BE2C (cell line): ENCODE measurements at regions not wholly inside any gene's neighbourhood (a gene's known extent, or its start where the extent isn't known, plus 50 kb on each side); places are given as distances from the start of the nearest gene placed in this dataset.
"Not testable (repeated sequence)": the region's sequence is repeated elsewhere in the genome, so short reads cannot be mapped to it uniquely, and the experiment has no call there.

Experiments used
- DNase-seq: peaks from one replicate; pipeline ENCODE4 v3.0.0-alpha.2; 2020
- H3K27me3 ChIP-seq: fragments of 250-450 bp; sonication (Bioruptor Pico); 2 replicates; pipeline ENCODE4 v1.5.1; 2020; ENCODE audit warnings: mild to moderate bottlenecking
- H3K36me3 ChIP-seq: fragments of 250-450 bp; sonication (Bioruptor Pico); 2 replicates; pipeline ENCODE4 v1.5.1; 2020; ENCODE audit warnings: mild to moderate bottlenecking
- H3K4me1 ChIP-seq: fragments of 250-450 bp; sonication (Bioruptor Pico); 2 replicates; pipeline ENCODE4 v1.5.1; 2020
- H3K4me3 ChIP-seq: 2 replicates; pipeline ENCODE4 v1.5.1; 2011; ENCODE audit warnings: low read depth, low read length
- H3K9me3 ChIP-seq: fragments of 250-450 bp; sonication (Bioruptor Pico); 2 replicates; pipeline ENCODE4 v1.5.1; 2020
- CTCF ChIP-seq: IDR thresholded peaks from 2 replicates; pipeline ENCODE4 v1.5.1; 2012; ENCODE audit warnings: mild to moderate bottlenecking, low read depth, low read length

GRCh38 chr6:11460001-11460668, 77.4 kb upstream of the TMEM170B start:
- DNase-seq = no peak
- H3K27me3 ChIP-seq = no peaks in the 10 kb centered on the region
- H3K36me3 ChIP-seq = no peaks in the 10 kb centered on the region
- H3K9me3 ChIP-seq = no peaks in the 10 kb centered on the region; the same call in 1 of the 2 replicates
- H3K4me3 ChIP-seq = no peak overlapping the region
- no peaks in the 10 kb centered on the region for H3K4me1 ChIP-seq
- no peak for TF ChIP-seq CTCF

GRCh38 chr6:11459079-11459610, 78.4 kb upstream of the TMEM170B start:
- DNase-seq = no peak
- TF ChIP-seq CTCF = no peak
- Histone ChIP-seq H3K4me1 (no peaks in the 10 kb centered on the region), H3K27me3 (no peaks in the 10 kb centered on the region), H3K36me3 (no peaks in the 10 kb centered on the region), H3K9me3 (no peaks in the 10 kb centered on the region; the same call in 1 of the 2 replicates), H3K4me3 (no peak overlapping the region)

- Histone ChIP-seq H3K4me3 (no peak overlapping the region), H3K4me1 (no peaks in the 10 kb centered on the region), H3K36me3 (no peaks in the 10 kb centered on the region), H3K9me3 (no peaks in the 10 kb centered on the region; the same call in 1 of the 2 replicates), H3K27me3 (no peaks in the 10 kb centered on the region)
- no peak for TF ChIP-seq CTCF
- DNase-seq = no peak
These were observed 79.0 kb upstream of the TMEM170B start for GRCh38 chr6:11458509-11458908.

GRCh38 chr6:11457422-11457821, 80.1 kb upstream of the TMEM170B start:
- H3K4me3 ChIP-seq, H3K36me3 ChIP-seq, DNase-seq, H3K27me3 ChIP-seq, H3K4me1 ChIP-seq, H3K9me3 ChIP-seq: not testable (repeated sequence)

- not testable (repeated sequence) for H3K27me3 ChIP-seq, DNase-seq, H3K4me3 ChIP-seq, H3K9me3 ChIP-seq, H3K36me3 ChIP-seq, H3K4me1 ChIP-seq
These were observed 85.4 kb upstream of the TMEM170B start for GRCh38 chr6:11452106-11452505.

DNA sequence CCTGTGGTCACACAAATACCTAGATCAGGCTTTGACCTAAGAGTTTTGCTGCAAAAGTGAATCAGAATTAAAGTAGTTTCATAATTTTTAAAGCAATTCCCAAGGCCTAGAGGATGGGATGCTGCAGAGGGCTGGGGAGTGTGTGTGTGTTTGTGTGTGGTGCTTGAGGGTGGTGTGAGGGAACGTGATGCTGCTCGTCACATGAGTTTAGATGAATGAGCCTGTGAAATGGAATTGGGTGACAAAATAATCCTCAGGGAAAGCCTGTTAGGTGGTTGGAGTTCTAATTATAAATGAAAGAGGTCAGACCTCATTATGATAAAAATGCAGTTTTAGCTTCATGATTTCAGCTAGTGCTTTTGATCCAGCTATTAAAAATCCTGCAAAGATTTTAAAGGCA, 87.5 kb upstream of the TMEM170B start:
- H3K36me3 ChIP-seq = no peaks in the 10 kb centered on the region
- no peak for TF ChIP-seq CTCF
- no peak overlapping the region for H3K4me3 ChIP-seq
- no peaks in the 10 kb centered on the region for H3K27me3 ChIP-seq
- H3K4me1 ChIP-seq = no peaks in the 10 kb centered on the region
- no peak for DNase-seq
- H3K9me3 ChIP-seq = no peaks in the 10 kb centered on the region

GRCh38 chr6:11449408-11449807, 88.1 kb upstream of the TMEM170B start:
- no peak for TF ChIP-seq CTCF
- no peaks in the 10 kb centered on the region for H3K4me1 ChIP-seq
- no peak overlapping the region for H3K4me3 ChIP-seq
- no peaks in the 10 kb centered on the region for H3K9me3 ChIP-seq
- H3K27me3 ChIP-seq = no peaks in the 10 kb centered on the region
- no peak for DNase-seq
- no peaks in the 10 kb centered on the region for H3K36me3 ChIP-seq
